Kidney (tissue), 13 donors: ENCODE measurements at regions not wholly inside any gene's neighbourhood (a gene's known extent, or its start where the extent isn't known, plus 50 kb on each side); places are given as distances from the start of the nearest gene placed in this dataset.

Experiments
- DNase-seq, 5 donors: peaks; one replicate each; pipeline ENCODE4 v3.0.0-alpha.2; 2013 to 2020
- FAIRE-seq: peaks from 2 replicates; lab custom pipeline; 2012; peaks lifted over from hg19 to GRCh38; lab: Jason Lieb, UNC
- H3K27ac ChIP-seq, 2 donors: one replicate each; pipeline ENCODE4 v1.7.0; 2013; ENCODE audit warnings: low read depth in 2 of 2, low read length in 2 of 2, inconsistent platforms in 1 of 2
- H3K27me3 ChIP-seq: one replicate; pipeline ENCODE4 v1.7.1; 2013; ENCODE audit warnings: low read length, inconsistent platforms; ENCODE audit not compliant: control insufficient read depth, insufficient read depth
- H3K36me3 ChIP-seq, 3 donors: one replicate each; pipeline versions ENCODE4 v1.7.0 to v1.7.1; 2013; ENCODE audit warnings: low read length in 3 of 3, control low read depth in 1 of 3, inconsistent platforms in 1 of 3; ENCODE audit not compliant: insufficient read depth in 3 of 3, control insufficient read depth in 2 of 3
- H3K4me1 ChIP-seq, 3 donors: one replicate each; pipeline versions ENCODE4 v1.7.0 to v1.7.1; 2013; ENCODE audit warnings: low read length in 3 of 3, inconsistent platforms in 1 of 3, low read depth in 1 of 3; ENCODE audit not compliant: control insufficient read depth in 2 of 3, insufficient read depth in 2 of 3
- H3K4me3 ChIP-seq, 3 donors: one replicate each; pipeline versions ENCODE4 v1.7.0 to v1.8.1; 2013; ENCODE audit warnings: low read length in 3 of 3, control low read depth in 1 of 3, inconsistent platforms in 1 of 3
- H3K9ac ChIP-seq, 3 donors: one replicate each; pipeline versions ENCODE4 v1.7.0 to v1.7.1; 2013; ENCODE audit warnings: low read length in 3 of 3, control low read depth in 1 of 3, inconsistent platforms in 1 of 3
- H3K9me3 ChIP-seq, 3 donors: one replicate each; pipeline versions ENCODE4 v1.7.0 to v1.7.1; 2013; ENCODE audit warnings: low read length in 3 of 3, control low read depth in 1 of 3, inconsistent platforms in 1 of 3; ENCODE audit not compliant: control insufficient read depth in 2 of 3, insufficient read depth in 1 of 3
- CTCF ChIP-seq: IDR thresholded peaks from 3 replicates; pipeline ENCODE4 v1.5.1; 2012; ENCODE audit warnings: mild to moderate bottlenecking, moderate library complexity, borderline replicate concordance; ENCODE audit not compliant: insufficient read depth; ENCODE audit errors: extremely low read depth
- intact Hi-C: fragments of 100-400 bp; cut with DNase I; formaldehyde crosslinking; loops from one replicate; pipeline ENCODE4 v1.11.1; 2022
- donor health status: control.
- donor health status: control.
- donor health status: control.
- donor health status: control.
- donor health status: control.
- donor health status: DM: yes; HTN: yes; CAD: no.
- donor health status: Normal renal cell carcinoma (clear cell type).

GRCh38 chr18:55737266-55737665 is 149.3 kb upstream of the TCF4 start:
- Histone ChIP-seq H3K9me3 (no peaks in the 10 kb centered on the region), H3K4me1 (no peaks in the 10 kb centered on the region), H3K27me3 (no peaks in the 10 kb centered on the region), H3K36me3 (no peaks in the 10 kb centered on the region), H3K27ac (no peak overlapping the region), H3K9ac (no peak overlapping the region), H3K4me3 (no peak overlapping the region)
- no peak for TF ChIP-seq CTCF
- DNase-seq (no peak), FAIRE-seq (no peak)
- intact Hi-C loops: no loop called here

- intact Hi-C loops: no loop called here
- no peak for TF ChIP-seq CTCF
- Histone ChIP-seq H3K4me3 (no peak overlapping the region), H3K27ac (no peak overlapping the region), H3K36me3 (no peaks in the 10 kb centered on the region), H3K4me1 (no peaks in the 10 kb centered on the region), H3K27me3 (no peaks in the 10 kb centered on the region), H3K9me3 (no peaks in the 10 kb centered on the region), H3K9ac (no peak overlapping the region)
- DNase-seq: no peak
- FAIRE-seq: no peak
These were observed 148.0 kb upstream of the TCF4 start for GRCh38 chr18:55735969-55736368.

- TF ChIP-seq CTCF: no peak
- intact Hi-C loops: no loop called here
- FAIRE-seq: no peak
- H3K9me3 ChIP-seq: no peaks in the 10 kb centered on the region
- H3K4me3 ChIP-seq: no peak overlapping the region
- no peaks in the 10 kb centered on the region for H3K4me1 ChIP-seq
- no peak overlapping the region for H3K27ac ChIP-seq
- H3K9ac ChIP-seq: no peak overlapping the region
- H3K27me3 ChIP-seq: no peaks in the 10 kb centered on the region
- H3K36me3 ChIP-seq: no peaks in the 10 kb centered on the region
- no peak for DNase-seq
These were observed 147.3 kb upstream of the TCF4 start for GRCh38 chr18:55735199-55735855.
